OCI-LY7 (cell line): ENCODE measurements at regions not wholly inside any gene's neighbourhood (a gene's known extent, or its start where the extent isn't known, plus 50 kb on each side); places are given as distances from the start of the nearest gene placed in this dataset.

Source experiments
- CTCF ChIP-seq: fragments of 200-600 bp; sonication (generic); conservative IDR thresholded peaks from 2 replicates; pipeline ENCODE4 v1.5.1; 2014; ENCODE audit warnings: mild to moderate bottlenecking, antibody characterized with exemption, low read length, moderate library complexity, mixed read lengths
- EZH2phosphoT487 ChIP-seq: fragments of 200-600 bp; sonication (generic); IDR thresholded peaks from 2 replicates; pipeline ENCODE4 v1.6.1; 2018; ENCODE audit warnings: low read depth, borderline replicate concordance, mild to moderate bottlenecking, mixed run types, antibody characterized with exemption, low read length, moderate library complexity, mixed read lengths

- TF ChIP-seq CTCF (no peak), EZH2phosphoT487 (no peak)
Observed at GRCh38 chr3:82558081-82558480, 796.6 kb upstream of the GBE1 start.
